SK-N-MC (cell line): ENCODE measurements at regions not wholly inside any gene's neighbourhood (a gene's known extent, or its start where the extent isn't known, plus 50 kb on each side); places are given as distances from the start of the nearest gene placed in this dataset.

Source experiments
- EZH2 ChIP-seq: fragments of 200-600 bp; sonication (generic); IDR thresholded peaks from one replicate; pipeline ENCODE4 v1.6.1; 2017; ENCODE audit warnings: antibody characterized with exemption
- FOXP2 ChIP-seq: optimal IDR thresholded peaks from 2 replicates; pipeline ENCODE3; 2011; ENCODE audit warnings: mild to moderate bottlenecking, moderate library complexity; ENCODE audit not compliant: insufficient read depth; ENCODE audit errors: extremely low read length, control extremely low read depth
- POLR2AphosphoS5 ChIP-seq: IDR thresholded peaks from 2 replicates; pipeline ENCODE4 v1.6.1; 2012; ENCODE audit warnings: mild to moderate bottlenecking, low read depth, low read length, borderline replicate concordance

GRCh38 chr16:9546438-9546786, 455.0 kb downstream of the HAPSTR1 start:
- TF ChIP-seq EZH2 = no peak
- TF ChIP-seq POLR2AphosphoS5 = no peak
- TF ChIP-seq FOXP2 = no peak
